ENCODE measurements at regions not wholly inside any gene's neighbourhood (a gene's known extent, or its start where the extent isn't known, plus 50 kb on each side); places are given as distances from the start of the nearest gene placed in this dataset.

DNA sequence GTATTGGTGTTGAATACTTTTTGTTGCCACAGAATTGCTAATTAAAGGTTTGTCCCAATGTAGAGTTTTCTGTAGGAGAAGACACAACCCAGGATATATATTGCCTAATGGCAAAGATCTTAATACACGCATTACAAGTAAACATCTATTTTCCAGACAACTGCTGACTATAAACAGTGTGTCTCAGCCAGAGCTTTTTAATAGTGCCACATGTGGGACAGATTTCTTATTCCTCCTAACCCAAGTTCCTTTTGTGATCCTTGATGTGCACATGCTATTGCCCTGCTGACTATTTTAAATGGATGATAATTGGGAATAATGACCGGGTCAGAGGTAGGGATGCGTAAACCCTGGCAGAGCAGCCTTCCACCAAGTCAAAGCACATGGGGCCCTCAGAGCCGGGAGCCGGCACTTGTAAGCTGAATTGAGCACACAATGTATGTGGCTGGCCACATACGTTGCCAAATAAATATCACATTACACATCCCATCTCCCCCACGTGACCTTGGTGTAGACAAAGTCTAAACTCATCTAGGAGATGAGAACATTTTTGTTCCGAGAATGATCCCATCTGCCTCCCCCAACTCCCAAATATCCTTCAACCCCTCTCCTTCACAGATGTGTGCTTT lies 209.8 kb upstream of the NFIA start:
- no peak overlapping the region for H3K4me3 ChIP-seq (ENCODE audit: low read depth, low read length)
- H3K27ac ChIP-seq: no peak overlapping the region
- H3K27me3 ChIP-seq (ENCODE audit: control insufficient read depth, insufficient read depth, low read length): no peaks in the 10 kb centered on the region
- TF ChIP-seq, protein P1, sequence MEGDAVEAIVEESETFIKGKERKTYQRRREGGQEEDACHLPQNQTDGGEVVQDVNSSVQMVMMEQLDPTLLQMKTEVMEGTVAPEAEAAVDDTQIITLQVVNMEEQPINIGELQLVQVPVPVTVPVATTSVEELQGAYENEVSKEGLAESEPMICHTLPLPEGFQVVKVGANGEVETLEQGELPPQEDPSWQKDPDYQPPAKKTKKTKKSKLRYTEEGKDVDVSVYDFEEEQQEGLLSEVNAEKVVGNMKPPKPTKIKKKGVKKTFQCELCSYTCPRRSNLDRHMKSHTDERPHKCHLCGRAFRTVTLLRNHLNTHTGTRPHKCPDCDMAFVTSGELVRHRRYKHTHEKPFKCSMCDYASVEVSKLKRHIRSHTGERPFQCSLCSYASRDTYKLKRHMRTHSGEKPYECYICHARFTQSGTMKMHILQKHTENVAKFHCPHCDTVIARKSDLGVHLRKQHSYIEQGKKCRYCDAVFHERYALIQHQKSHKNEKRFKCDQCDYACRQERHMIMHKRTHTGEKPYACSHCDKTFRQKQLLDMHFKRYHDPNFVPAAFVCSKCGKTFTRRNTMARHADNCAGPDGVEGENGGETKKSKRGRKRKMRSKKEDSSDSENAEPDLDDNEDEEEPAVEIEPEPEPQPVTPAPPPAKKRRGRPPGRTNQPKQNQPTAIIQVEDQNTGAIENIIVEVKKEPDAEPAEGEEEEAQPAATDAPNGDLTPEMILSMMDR (IDR thresholded peaks at IDR 0.05): no peak
- H2AFZ ChIP-seq: no peak overlapping the region
- H3K36me3 ChIP-seq (ENCODE audit: control insufficient read depth, insufficient read depth, low read length): no peaks in the 10 kb centered on the region
- no peak overlapping the region for H3K4me2 ChIP-seq (ENCODE audit: low read length)
- no peaks in the 10 kb centered on the region for H3K9me3 ChIP-seq (ENCODE audit: control insufficient read depth, low read length)
- no peak overlapping the region for H3K9ac ChIP-seq
- peaks cover 14% of the 10 kb centered on the region for H3K4me1 ChIP-seq
- no peaks in the 10 kb centered on the region for H3K79me2 ChIP-seq

DNA sequence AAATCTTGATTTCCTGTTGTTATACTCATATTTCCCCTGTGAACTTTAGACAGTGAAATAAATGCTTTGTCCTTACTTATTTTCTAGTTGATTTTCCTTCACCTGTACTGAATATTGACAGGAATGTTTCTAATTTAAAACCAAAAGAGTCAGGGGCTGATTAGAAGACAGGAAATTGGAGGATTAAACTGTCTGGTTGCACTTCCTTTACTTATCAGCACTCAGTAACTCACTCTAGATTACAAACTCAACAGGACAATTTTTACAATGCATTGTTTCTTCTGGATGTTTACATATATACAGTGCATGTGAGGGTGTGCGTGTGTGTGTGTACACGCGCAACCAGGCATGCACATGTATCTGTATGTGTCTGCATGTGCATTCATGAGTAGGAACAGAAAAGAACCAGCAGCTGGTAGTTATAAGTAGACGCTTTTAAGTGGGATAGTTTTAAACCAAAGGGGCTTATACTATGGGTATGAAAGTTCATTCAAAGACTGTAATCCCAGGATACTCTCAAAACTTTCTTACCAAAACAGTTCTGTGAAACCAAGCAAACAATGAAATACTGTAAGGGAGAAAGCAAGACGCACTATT lies 212.0 kb upstream of the NFIA start:
- H3K4me2 ChIP-seq (ENCODE audit: low read length): no peak overlapping the region
- no peak overlapping the region for H3K9ac ChIP-seq
- H3K4me3 ChIP-seq (ENCODE audit: low read depth, low read length): no peak overlapping the region
- no peak overlapping the region for H2AFZ ChIP-seq
- H3K4me1 ChIP-seq: peaks cover 17% of the 10 kb centered on the region
- TF ChIP-seq, protein P1 (IDR thresholded peaks at IDR 0.05): no peak
- H3K27me3 ChIP-seq (ENCODE audit: control insufficient read depth, insufficient read depth, low read length): no peaks in the 10 kb centered on the region
- no peaks in the 10 kb centered on the region for H3K36me3 ChIP-seq (ENCODE audit: control insufficient read depth, insufficient read depth, low read length)
- H3K9me3 ChIP-seq (ENCODE audit: control insufficient read depth, low read length): no peaks in the 10 kb centered on the region
- H3K79me2 ChIP-seq: no peaks in the 10 kb centered on the region
- no peak overlapping the region for H3K27ac ChIP-seq

DNA sequence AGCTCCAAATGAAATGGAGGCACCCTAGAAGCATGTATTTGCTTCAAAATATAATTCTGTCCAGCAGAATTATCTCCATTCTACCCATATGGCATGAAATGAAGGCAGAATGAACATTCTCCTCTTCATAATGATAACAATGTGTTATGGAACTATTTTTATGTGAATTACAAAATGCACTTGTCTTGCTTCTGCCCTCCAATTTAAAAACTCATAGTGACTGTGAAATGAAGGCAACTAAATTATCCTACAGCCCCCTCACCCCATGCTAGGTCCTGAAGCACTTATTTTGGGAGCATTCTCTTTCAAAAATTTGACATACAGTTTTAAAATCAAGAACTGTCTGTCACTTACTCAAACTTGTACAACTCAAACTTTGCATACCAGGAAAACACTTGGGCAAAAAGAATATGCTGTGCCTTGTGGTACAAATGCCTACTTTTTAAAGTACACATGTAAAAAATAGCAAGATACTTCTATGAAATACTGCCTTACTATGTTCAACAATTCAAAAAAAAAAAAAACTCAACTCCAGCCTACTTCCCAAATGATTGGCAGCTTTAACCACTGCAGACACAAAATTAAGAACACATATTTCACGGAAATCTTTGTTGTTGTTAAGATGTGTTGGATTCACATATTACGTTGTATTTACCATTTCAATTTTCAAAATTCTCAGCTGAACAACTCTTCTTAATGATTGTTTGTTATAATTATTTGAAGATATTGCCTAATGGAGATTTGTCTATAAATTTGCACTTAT lies 213.3 kb upstream of the NFIA start:
- H3K9ac ChIP-seq: no peak overlapping the region
- no peak overlapping the region for H3K4me2 ChIP-seq (ENCODE audit: low read length)
- H2AFZ ChIP-seq: peak overlapping the region; percentile 46
- no peaks in the 10 kb centered on the region for H3K36me3 ChIP-seq (ENCODE audit: control insufficient read depth, insufficient read depth, low read length)
- no peaks in the 10 kb centered on the region for H3K9me3 ChIP-seq (ENCODE audit: control insufficient read depth, low read length)
- H3K27ac ChIP-seq: no peak overlapping the region
- H3K4me1 ChIP-seq: peaks cover 17% of the 10 kb centered on the region
- no peak overlapping the region for H3K4me3 ChIP-seq (ENCODE audit: low read depth, low read length)
- no peaks in the 10 kb centered on the region for H3K79me2 ChIP-seq
- TF ChIP-seq, protein P1 (IDR thresholded peaks at IDR 0.05): no peak
- H3K27me3 ChIP-seq (ENCODE audit: control insufficient read depth, insufficient read depth, low read length): no peaks in the 10 kb centered on the region

DNA sequence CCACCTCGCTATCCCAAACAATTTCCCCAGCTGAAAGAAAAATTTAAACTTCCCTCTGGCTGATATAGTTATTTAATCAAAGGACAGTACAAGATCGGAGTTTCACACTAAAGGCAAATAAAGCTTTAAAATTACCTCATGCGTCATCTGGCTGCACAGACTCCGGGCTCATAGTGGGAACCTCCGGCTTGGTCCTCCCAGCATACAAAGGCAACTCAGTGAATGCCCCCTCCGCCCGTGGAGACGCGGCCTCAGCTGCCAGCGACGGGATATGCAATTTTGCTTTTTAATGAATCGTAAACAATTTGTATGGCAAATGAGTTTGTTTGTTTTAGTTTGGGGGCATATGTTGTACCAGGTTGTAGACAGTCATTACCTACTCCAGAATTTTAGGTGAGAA lies 214.6 kb upstream of the NFIA start:
- no peak overlapping the region for H3K4me3 ChIP-seq (ENCODE audit: low read depth, low read length)
- no peak overlapping the region for H3K4me2 ChIP-seq (ENCODE audit: low read length)
- no peaks in the 10 kb centered on the region for H3K9me3 ChIP-seq (ENCODE audit: control insufficient read depth, low read length)
- peaks cover 17% of the 10 kb centered on the region for H3K4me1 ChIP-seq
- no peak overlapping the region for H2AFZ ChIP-seq
- no peaks in the 10 kb centered on the region for H3K79me2 ChIP-seq
- no peaks in the 10 kb centered on the region for H3K27me3 ChIP-seq (ENCODE audit: control insufficient read depth, insufficient read depth, low read length)
- H3K36me3 ChIP-seq (ENCODE audit: control insufficient read depth, insufficient read depth, low read length): no peaks in the 10 kb centered on the region
- TF ChIP-seq, protein P1 (IDR thresholded peaks at IDR 0.05): no peak
- no peak overlapping the region for H3K9ac ChIP-seq
- no peak overlapping the region for H3K27ac ChIP-seq
